Gastrocnemius medialis (tissue), 4 donors: ENCODE measurements at regions not wholly inside any gene's neighbourhood (a gene's known extent, or its start where the extent isn't known, plus 50 kb on each side); places are given as distances from the start of the nearest gene placed in this dataset.

ENCODE experiments used
- CTCF ChIP-seq, 5 experiments: fragments of 450-650 bp in 3 of 5; fragments of 200-600 bp in 2 of 5; sonication (generic) in 2 of 5; IDR thresholded peaks in 4 of 5; conservative IDR thresholded peaks in 1 of 5; 1 replicate in 4 of 5; 2 replicates in 1 of 5; pipeline ENCODE4 v1.5.1; 2016 to 2019; ENCODE audit warnings: antibody characterized with exemption in 5 of 5, mild to moderate bottlenecking in 3 of 5, moderate library complexity in 3 of 5
- POLR2A ChIP-seq, 2 donors: fragments of 450-650 bp; IDR thresholded peaks; one replicate each; pipeline ENCODE4 v1.6.1; 2017; ENCODE audit warnings: antibody characterized with exemption in 2 of 2, mild to moderate bottlenecking in 2 of 2, moderate library complexity in 2 of 2

GRCh38 chr9:88786291-88787079 is 204.8 kb upstream of the S1PR3 start:
- TF ChIP-seq CTCF (IDR thresholded peaks at IDR 0.05 in 4 of 5, conservative IDR thresholded peaks at IDR 0.05 in 1 of 5) = no peak
- TF ChIP-seq POLR2A (IDR thresholded peaks at IDR 0.05) = no peak
